ENCODE measurements at regions not wholly inside any gene's neighbourhood (a gene's known extent, or its start where the extent isn't known, plus 50 kb on each side); places are given as distances from the start of the nearest gene placed in this dataset.

DNA sequence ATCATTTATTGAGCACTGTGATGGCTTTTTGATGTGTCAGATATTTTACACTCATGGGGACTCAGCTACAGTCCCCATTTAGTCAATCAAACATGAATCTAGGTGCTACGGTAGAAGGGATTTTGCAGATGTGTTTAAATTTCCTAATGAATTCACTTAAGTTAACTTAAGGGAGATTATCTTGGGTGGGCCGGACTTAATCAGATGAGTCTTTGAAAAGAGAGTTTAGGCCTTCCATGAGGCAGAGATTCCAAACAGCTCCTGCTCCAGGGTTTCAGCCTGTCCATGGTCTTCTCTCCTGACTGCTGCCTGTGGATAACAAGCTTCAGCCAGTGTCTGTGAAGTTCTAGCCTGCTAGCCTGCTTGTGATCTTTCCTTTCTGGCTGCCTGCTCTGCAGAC lies 202.4 kb downstream of the IDS start:
- Histone ChIP-seq H3K4me1 (ENCODE audit: control insufficient read depth, insufficient read depth, low read length) (no peaks in the 10 kb centered on the region), H3K36me3 (ENCODE audit: control insufficient read depth, insufficient read depth, low read length) (no peaks in the 10 kb centered on the region), H3K27ac (ENCODE audit: low read depth, low read length) (no peak overlapping the region), H3K27me3 (ENCODE audit: control insufficient read depth, insufficient read depth, low read length, poor library complexity, severe bottlenecking) (no peaks in the 10 kb centered on the region), H3K9me3 (ENCODE audit: control insufficient read depth, low read length) (no peaks in the 10 kb centered on the region), H3K9ac (ENCODE audit: extremely low read depth, low read length, poor library complexity, severe bottlenecking) (no peak overlapping the region), H3K4me3 (ENCODE audit: low read length) (no peak overlapping the region)
- H3K27me3 Mint-ChIP-seq (ENCODE audit: insufficient read depth): no peaks in the 10 kb centered on the region
- H3K4me1 Mint-ChIP-seq: no peaks in the 10 kb centered on the region
- TF ChIP-seq, protein P1, sequence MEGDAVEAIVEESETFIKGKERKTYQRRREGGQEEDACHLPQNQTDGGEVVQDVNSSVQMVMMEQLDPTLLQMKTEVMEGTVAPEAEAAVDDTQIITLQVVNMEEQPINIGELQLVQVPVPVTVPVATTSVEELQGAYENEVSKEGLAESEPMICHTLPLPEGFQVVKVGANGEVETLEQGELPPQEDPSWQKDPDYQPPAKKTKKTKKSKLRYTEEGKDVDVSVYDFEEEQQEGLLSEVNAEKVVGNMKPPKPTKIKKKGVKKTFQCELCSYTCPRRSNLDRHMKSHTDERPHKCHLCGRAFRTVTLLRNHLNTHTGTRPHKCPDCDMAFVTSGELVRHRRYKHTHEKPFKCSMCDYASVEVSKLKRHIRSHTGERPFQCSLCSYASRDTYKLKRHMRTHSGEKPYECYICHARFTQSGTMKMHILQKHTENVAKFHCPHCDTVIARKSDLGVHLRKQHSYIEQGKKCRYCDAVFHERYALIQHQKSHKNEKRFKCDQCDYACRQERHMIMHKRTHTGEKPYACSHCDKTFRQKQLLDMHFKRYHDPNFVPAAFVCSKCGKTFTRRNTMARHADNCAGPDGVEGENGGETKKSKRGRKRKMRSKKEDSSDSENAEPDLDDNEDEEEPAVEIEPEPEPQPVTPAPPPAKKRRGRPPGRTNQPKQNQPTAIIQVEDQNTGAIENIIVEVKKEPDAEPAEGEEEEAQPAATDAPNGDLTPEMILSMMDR (conservative IDR thresholded peaks at IDR 0.05): no peak
- no peak for DNase-seq
- no peak overlapping the region for H3K27ac Mint-ChIP-seq
- H3K36me3 Mint-ChIP-seq (ENCODE audit: low read depth): no peaks in the 10 kb centered on the region
- H3K9me3 Mint-ChIP-seq: peaks cover 35% of the 10 kb centered on the region
- H3K4me3 Mint-ChIP-seq: no peak overlapping the region
- 94% methylated on average over 1 of the region's 2 CpGs; no CpG with 5 or more reads in 1 of the 2 experiments for WGBS, 2 experiments (ENCODE audit: insufficient coverage in 1 of 2, insufficient read length in 1 of 2)

DNA sequence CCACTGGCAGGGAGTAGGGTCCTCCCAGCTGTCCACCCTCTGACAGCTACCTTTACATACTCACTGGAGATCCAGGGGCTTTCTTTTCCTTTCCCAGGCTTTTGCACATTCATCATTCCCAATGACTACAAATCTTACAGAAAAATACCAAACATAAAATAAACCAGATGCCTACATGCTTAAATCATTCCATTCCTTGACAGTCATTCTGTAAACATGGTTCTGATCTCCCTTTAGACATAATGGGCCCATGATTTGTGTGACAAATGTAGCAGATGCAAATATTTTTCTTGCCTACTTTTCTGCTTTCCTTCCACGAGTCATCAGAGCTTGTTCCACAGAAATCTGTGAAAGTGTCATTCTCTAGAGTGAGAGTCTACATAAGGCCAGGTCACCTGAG lies 207.0 kb downstream of the IDS start:
- H3K27me3 ChIP-seq (ENCODE audit: control insufficient read depth, insufficient read depth, low read length, poor library complexity, severe bottlenecking): no peaks in the 10 kb centered on the region
- Mint-ChIP-seq H3K27ac (no peak overlapping the region), H3K27me3 (ENCODE audit: insufficient read depth) (no peaks in the 10 kb centered on the region), H3K4me3 (no peak overlapping the region), H3K36me3 (ENCODE audit: low read depth) (no peaks in the 10 kb centered on the region), H3K9me3 (peaks cover 36% of the 10 kb centered on the region), H3K4me1 (no peaks in the 10 kb centered on the region)
- 0% methylated on average over 1 of the region's 1 CpG; no CpG with 5 or more reads in 1 of the 2 experiments for WGBS, 2 experiments (ENCODE audit: insufficient coverage in 1 of 2, insufficient read length in 1 of 2)
- no peak overlapping the region for H3K9ac ChIP-seq (ENCODE audit: extremely low read depth, low read length, poor library complexity, severe bottlenecking)
- H3K36me3 ChIP-seq (ENCODE audit: control insufficient read depth, insufficient read depth, low read length): no peaks in the 10 kb centered on the region
- TF ChIP-seq, protein P1 (conservative IDR thresholded peaks at IDR 0.05): no peak
- H3K9me3 ChIP-seq (ENCODE audit: control insufficient read depth, low read length): no peaks in the 10 kb centered on the region
- no peak for DNase-seq
- H3K4me1 ChIP-seq (ENCODE audit: control insufficient read depth, insufficient read depth, low read length): no peaks in the 10 kb centered on the region
- no peak overlapping the region for H3K27ac ChIP-seq (ENCODE audit: low read depth, low read length)
- no peak overlapping the region for H3K4me3 ChIP-seq (ENCODE audit: low read length)

DNA sequence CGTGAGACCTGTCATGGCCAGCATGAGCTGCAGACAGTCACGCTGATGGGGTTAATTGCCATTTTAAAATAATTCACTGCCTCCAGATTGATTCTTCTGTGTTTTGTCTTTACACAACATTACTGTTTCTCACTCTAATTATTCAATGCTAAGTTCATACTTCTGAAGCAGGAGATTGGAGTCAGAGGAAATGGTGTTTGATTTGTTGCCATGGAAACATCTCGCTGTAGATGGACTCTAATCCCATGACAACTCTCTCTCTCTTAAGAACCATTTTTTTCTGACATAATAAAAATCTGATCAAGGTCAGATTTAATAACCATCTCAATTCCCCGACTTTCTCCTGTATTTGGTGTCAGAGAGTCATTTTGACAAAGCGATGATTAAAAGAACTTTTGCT lies 209.0 kb downstream of the IDS start:
- no peaks in the 10 kb centered on the region for H3K36me3 ChIP-seq (ENCODE audit: control insufficient read depth, insufficient read depth, low read length)
- no peak for DNase-seq
- no peaks in the 10 kb centered on the region for H3K4me1 ChIP-seq (ENCODE audit: control insufficient read depth, insufficient read depth, low read length)
- no peaks in the 10 kb centered on the region for H3K9me3 ChIP-seq (ENCODE audit: control insufficient read depth, low read length)
- Mint-ChIP-seq H3K9me3 (peaks cover 38% of the 10 kb centered on the region), H3K27ac (no peak overlapping the region), H3K4me1 (no peaks in the 10 kb centered on the region), H3K27me3 (ENCODE audit: insufficient read depth) (no peaks in the 10 kb centered on the region), H3K4me3 (no peak overlapping the region), H3K36me3 (ENCODE audit: low read depth) (no peaks in the 10 kb centered on the region)
- WGBS, 2 experiments (ENCODE audit: insufficient coverage in 1 of 2, insufficient read length in 1 of 2): 84% methylated on average over 5 of the region's 5 CpGs; no CpG with 5 or more reads in 1 of the 2 experiments
- no peaks in the 10 kb centered on the region for H3K27me3 ChIP-seq (ENCODE audit: control insufficient read depth, insufficient read depth, low read length, poor library complexity, severe bottlenecking)
- TF ChIP-seq, protein P1 (conservative IDR thresholded peaks at IDR 0.05): no peak
- no peak overlapping the region for H3K9ac ChIP-seq (ENCODE audit: extremely low read depth, low read length, poor library complexity, severe bottlenecking)
- H3K27ac ChIP-seq (ENCODE audit: low read depth, low read length): no peak overlapping the region
- H3K4me3 ChIP-seq (ENCODE audit: low read length): no peak overlapping the region
